ENCODE measurements at regions not wholly inside any gene's neighbourhood (a gene's known extent, or its start where the extent isn't known, plus 50 kb on each side); places are given as distances from the start of the nearest gene placed in this dataset.
"Not testable (repeated sequence)": the region's sequence is repeated elsewhere in the genome, so short reads cannot be mapped to it uniquely, and the experiment has no call there.

- TF ChIP-seq CTCF, POLR2A, POLR2AphosphoS5 (IDR thresholded peaks at IDR 0.05): not testable (repeated sequence)
Measured at GRCh38 chr1:170457325-170458050, 74.5 kb upstream of the GORAB start.
